ENCODE measurements at regions not wholly inside any gene's neighbourhood (a gene's known extent, or its start where the extent isn't known, plus 50 kb on each side); places are given as distances from the start of the nearest gene placed in this dataset.

DNA sequence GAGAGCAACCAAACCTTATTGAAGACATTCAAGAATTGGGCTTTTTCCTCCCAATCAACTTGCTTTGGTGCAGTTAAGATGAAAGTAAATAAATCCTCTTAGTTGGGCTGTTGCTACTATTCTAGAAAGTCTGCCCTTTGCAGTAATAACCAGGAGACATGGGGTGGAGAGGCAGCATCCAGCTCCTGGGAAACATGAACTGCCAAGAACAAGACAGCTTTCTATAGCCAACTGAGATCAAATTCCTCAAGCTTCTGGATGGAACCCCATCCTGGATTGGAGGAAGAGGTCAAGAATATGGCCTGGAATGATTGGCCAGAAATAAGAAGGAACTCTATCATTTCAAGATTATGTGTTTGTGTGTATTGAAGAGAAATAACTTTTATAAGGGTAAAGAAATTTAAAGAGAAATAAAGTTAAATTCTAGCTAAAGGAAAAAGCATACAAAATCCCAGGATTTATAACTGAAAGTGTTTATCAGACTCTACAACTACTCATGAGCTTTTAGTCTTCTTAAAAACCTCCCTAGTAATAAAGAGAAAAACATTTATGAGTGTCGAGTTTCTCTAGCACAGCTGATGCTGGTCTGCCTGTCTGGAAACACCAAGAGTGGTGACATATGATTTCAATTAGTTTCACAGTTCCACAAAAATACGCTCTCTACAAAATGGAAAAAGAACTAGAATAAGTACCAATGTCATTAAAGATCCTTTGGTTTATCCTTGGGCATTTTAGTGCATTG lies 70.1 kb upstream of the COL1A2 start:
- no peak for DNase-seq

DNA sequence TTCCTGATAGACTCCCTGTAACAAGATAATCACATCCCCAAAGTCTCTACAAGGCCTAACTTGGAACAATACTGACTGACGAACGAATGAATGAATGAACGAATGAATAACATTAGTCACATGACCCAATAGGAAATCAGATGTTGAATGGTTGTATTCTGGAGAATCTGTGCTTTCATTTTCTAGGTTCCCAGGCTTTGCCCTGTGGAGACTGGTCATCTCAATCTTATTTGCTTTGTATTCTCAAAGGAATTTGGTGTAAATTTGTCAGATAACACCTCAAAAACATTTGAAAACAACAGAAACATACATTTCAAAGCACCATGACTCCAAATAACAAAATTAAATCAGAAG lies 69.6 kb upstream of the COL1A2 start:
- no peak for DNase-seq

DNA sequence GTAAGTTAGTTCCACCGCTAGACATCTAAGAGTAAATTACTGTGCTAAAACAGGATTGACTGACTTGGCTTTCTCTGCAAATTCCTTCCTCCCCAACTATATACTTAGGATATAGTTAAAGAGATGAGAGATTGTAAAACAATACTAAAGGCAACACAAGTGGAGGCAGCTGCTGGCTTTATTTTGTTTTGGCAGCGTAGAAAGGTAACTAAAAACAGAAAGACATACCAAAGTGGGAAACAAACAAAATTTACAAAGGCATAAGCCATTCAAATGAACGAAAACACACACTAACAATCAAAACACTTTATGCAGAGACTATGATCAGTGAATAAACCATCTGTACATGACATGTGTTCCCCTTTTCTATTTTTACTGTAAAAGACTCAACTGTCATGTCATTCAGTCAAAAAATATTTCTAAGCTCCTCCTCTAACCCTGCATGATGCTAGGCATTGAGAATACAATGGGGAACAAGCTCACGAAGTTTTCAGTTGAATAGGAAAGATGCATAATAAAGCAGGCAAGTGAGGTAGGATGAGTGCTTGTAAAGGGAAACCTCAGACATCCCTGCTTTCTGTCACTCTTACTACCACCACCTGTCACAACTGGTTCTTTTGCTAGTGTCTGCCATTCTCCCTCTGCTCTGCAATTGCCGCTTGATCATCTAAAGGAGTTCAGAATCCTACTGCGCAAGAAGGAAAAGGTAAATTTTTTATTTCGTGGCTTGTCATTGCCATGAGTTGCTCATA lies 64.2 kb upstream of the COL1A2 start:
- no peak for DNase-seq

DNA sequence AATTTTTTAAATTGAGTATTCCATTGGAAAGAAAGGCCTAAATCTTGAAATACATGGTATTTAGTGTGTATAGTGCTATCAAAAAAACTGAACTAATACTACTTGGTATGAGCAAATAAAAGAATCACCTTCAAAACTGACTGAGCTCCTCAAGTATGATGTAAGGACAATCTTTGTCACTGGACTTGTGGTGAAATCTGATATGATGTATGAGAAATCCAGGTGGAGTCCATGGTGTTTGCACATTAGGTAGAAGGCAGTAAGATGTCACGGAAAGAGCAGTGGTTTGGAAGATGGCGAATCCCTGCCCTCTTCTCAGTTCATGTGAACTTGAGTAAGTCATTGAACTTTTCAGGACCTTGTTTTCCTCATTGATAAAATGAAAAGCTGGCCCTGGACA lies 62.1 kb upstream of the COL1A2 start:
- DNase-seq, result no peak

DNA sequence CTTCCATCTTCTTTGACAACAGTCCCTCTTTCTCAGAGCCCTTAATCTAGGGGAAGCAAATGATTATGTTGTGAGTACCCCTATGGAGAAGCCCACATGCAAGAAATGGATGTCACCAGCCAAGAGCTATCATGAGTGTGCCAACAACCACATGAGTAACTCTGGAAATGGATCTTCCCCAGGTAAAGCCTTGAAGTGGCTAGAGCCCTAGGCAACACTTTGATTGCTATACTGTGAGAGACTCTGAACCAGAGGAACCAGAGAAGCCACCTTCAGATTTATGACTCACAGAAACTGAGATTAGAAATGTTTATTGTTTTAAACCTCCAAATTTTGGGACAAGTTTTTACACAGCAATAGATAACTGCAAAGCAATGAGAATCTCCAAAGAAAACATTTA lies 60.9 kb upstream of the COL1A2 start:
- no peak for DNase-seq

DNA sequence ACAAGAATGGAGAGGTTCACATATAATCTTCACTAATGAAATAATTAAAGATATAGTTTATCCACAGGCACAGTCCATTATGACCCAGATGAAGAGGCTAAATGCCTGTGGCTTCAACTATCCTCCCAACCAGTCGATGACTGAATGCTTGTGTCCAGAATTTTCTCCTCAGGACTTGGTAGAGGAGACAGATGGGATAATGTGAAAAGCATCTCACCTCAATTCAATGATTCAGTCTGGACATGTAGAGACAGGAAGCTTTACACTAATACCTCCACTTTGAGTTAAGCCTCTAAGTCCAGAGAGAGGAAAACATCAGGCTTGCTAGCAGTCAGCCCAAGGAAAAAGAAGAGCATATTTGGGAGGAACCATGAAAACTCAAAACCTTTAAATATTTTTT lies 59.1 kb upstream of the COL1A2 start:
- no peak for DNase-seq

DNA sequence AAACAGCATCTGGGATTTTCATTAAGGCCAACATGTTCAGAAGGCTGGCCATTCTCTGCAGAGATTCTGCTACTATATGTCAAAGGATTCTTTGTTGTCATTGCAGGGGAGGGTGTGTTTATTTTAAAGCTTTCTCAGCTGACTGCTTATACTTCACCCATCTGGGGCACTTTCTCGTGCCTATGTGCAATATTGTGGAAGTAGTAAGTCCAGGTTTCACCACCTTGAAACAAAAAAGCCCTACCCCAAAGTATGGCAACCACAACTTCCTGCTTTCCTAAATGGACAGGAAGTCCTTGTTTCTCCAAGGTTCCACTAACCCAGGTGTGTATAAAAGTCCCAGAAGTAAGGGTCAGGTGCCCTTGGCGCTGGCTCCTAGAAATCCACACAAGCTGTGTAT lies 58.7 kb upstream of the COL1A2 start:
- no peak for DNase-seq

DNA sequence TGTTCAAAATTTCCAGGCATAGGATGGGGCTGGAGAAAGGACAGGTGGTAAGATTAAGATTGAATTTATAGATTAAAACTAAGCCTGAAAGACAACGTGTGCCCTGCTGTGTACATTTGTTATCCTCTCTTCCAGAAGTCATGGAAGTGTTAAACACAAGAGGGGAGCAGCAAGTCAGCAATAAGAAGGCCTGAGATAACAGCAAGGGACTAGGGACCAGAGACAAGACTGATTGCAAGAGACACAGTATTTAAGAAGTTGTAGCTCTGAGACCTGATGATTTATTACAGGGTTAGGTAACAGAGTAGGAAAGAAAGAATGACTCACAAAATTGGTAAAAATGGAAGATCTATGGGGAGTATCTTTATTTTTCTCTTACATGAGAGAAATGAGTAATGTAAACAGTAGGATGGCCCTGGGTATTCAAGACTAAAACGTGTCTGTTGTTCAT lies 55.7 kb upstream of the COL1A2 start:
- DNase-seq, result no peak

DNA sequence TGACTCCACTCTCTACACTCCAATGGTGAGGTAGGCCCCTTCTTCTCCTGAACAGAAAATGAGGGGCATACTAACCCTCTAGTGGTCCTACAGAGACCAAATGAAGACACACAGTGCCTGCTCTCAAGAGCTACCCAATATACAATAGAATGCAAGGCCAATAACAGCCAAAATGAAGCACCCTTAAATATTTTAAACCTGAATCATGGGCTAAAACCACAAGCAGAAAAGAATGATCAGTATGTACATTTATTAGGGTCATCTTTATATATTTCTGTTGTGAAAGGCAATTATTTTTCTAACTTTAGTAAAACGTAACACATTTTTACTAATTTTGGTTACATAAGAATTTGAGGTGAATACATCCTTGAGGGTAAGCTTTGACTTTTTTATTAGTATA lies 49.9 kb upstream of the COL1A2 start:
- no peak for DNase-seq

All from hippocampal formation (tissue), 2 donors.